Progenitor cell of endocrine pancreas (in vitro differentiated cells): ENCODE measurements at regions not wholly inside any gene's neighbourhood (a gene's known extent, or its start where the extent isn't known, plus 50 kb on each side); places are given as distances from the start of the nearest gene placed in this dataset.

Experiments used
- DNase-seq: peaks from one replicate; pipeline ENCODE4 v3.0.0; 2021; ENCODE audit warnings: low spot score; ENCODE audit not compliant: unreplicated experiment
- H3K27ac Mint-ChIP-seq: 2 replicates; pipeline ENCODE4 v1.8.0; 2021; ENCODE audit warnings: mild to moderate bottlenecking, moderate library complexity, mixed read lengths
- H3K27me3 Mint-ChIP-seq: 2 replicates; pipeline ENCODE4 v1.8.0; 2021; ENCODE audit warnings: mixed read lengths
- H3K36me3 Mint-ChIP-seq: 2 replicates; pipeline ENCODE4 v1.8.0; 2022; ENCODE audit warnings: mixed read lengths; ENCODE audit not compliant: insufficient read depth
- H3K4me1 Mint-ChIP-seq: 2 replicates; pipeline ENCODE4 v1.8.0; 2021; ENCODE audit warnings: low read depth, mixed read lengths
- H3K4me3 Mint-ChIP-seq: 2 replicates; pipeline ENCODE4 v1.8.0; 2021; ENCODE audit warnings: low read depth, mild to moderate bottlenecking, moderate library complexity, mixed read lengths
- H3K9me3 Mint-ChIP-seq: 2 replicates; pipeline ENCODE4 v1.8.0; 2021; ENCODE audit warnings: low read depth, mixed read lengths
- TF ChIP-seq, protein P1 (sequence below): fragments of 200-600 bp; sonication (generic); IDR thresholded peaks from one replicate; pipeline ENCODE4 v1.5.0; 2021; ENCODE audit warnings: antibody characterized with exemption, mild to moderate bottlenecking; ENCODE audit not compliant: unreplicated experiment

DNA sequence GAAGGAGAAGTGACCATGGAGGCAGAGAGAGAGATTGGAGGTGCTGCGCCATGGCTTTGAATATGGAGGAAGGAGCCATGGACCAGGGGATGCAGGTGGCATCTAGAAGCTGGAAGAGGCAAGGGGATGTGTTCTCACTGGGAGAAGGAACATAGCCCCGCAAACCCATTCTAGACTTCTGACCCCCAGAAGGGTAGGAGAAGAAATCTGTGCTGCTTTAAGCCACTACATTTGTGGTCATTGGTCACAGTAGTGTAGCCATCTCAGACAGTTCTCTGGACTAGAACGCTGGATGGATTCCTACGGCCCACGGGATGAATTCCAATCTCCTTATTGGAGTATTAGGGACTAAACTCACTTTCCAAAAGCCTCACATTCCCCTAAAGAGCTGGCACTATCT, 67.8 kb downstream of the PTGR3 start:
- H3K27ac Mint-ChIP-seq = no peak overlapping the region
- no peaks in the 10 kb centered on the region for H3K4me1 Mint-ChIP-seq
- DNase-seq = no peak
- TF ChIP-seq, protein P1, sequence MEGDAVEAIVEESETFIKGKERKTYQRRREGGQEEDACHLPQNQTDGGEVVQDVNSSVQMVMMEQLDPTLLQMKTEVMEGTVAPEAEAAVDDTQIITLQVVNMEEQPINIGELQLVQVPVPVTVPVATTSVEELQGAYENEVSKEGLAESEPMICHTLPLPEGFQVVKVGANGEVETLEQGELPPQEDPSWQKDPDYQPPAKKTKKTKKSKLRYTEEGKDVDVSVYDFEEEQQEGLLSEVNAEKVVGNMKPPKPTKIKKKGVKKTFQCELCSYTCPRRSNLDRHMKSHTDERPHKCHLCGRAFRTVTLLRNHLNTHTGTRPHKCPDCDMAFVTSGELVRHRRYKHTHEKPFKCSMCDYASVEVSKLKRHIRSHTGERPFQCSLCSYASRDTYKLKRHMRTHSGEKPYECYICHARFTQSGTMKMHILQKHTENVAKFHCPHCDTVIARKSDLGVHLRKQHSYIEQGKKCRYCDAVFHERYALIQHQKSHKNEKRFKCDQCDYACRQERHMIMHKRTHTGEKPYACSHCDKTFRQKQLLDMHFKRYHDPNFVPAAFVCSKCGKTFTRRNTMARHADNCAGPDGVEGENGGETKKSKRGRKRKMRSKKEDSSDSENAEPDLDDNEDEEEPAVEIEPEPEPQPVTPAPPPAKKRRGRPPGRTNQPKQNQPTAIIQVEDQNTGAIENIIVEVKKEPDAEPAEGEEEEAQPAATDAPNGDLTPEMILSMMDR = no peak
- no peak overlapping the region for H3K4me3 Mint-ChIP-seq
- peaks cover 18% of the 10 kb centered on the region for H3K27me3 Mint-ChIP-seq
- H3K9me3 Mint-ChIP-seq = peaks cover 14% of the 10 kb centered on the region
- H3K36me3 Mint-ChIP-seq = peaks cover 2% of the 10 kb centered on the region

DNA sequence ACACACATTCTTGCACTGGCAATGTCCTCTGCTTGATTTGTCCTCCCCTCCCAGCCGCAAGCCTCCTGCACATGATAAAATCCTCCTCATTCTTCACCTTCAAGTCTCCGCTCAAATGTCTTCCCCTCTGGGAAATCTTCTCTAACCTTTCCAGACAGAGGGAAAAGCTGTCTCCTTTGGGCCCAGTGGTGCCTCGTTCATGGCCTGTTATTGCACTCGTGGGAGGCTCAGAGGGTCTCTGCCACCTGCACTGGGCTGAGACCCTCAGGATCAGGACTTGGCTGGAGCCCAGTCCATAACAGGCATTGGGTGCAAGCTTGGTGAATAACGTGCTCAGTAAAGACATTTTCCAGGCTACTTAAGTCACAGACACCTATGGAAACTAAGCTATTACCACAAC, 68.6 kb downstream of the PTGR3 start:
- Mint-ChIP-seq H3K9me3 (peaks cover 9% of the 10 kb centered on the region), H3K27ac (no peak overlapping the region), H3K4me1 (no peaks in the 10 kb centered on the region), H3K36me3 (peaks cover 1% of the 10 kb centered on the region), H3K27me3 (peaks cover 18% of the 10 kb centered on the region), H3K4me3 (no peak overlapping the region)
- DNase-seq = no peak
- TF ChIP-seq, protein P1 = no peak

DNA sequence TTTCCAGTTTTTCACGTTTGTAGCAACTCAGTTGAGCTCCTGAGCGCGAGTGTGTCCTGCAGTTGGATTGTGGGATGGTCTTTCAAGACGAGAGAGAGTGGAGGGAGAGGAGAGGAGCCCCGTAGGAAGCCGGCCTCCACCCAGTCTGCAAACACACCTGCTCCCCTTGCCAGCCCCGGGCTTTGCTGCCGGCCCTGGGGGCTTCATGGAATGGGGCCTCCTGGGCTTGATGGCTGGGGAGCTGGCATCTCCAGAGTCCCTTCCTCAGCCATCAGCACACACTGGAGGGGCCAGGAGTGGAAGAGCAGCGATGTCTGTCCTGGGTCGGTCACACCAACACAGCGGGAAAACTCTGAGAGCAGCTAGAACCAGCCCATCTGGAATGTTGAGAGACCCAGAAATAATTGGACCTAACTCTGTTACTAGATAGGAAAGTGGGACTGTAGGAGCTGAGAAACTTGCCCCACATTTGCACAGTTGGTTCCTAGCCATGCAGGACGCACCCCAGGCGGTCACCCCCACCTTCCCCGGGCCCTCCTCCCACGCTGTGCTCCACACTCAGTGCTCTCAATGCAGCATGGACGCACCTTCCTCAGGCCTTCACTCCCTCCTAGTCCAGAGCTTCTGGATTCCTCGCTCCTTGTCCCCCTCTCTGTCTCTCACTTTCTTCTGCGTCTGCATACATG, 69.6 kb downstream of the PTGR3 start:
- Mint-ChIP-seq H3K9me3 (peaks cover 3% of the 10 kb centered on the region), H3K4me3 (no peak overlapping the region), H3K4me1 (no peaks in the 10 kb centered on the region), H3K27me3 (peaks cover 18% of the 10 kb centered on the region), H3K27ac (no peak overlapping the region), H3K36me3 (peaks cover 1% of the 10 kb centered on the region)
- DNase-seq = no peak
- TF ChIP-seq, protein P1 = no peak

DNA sequence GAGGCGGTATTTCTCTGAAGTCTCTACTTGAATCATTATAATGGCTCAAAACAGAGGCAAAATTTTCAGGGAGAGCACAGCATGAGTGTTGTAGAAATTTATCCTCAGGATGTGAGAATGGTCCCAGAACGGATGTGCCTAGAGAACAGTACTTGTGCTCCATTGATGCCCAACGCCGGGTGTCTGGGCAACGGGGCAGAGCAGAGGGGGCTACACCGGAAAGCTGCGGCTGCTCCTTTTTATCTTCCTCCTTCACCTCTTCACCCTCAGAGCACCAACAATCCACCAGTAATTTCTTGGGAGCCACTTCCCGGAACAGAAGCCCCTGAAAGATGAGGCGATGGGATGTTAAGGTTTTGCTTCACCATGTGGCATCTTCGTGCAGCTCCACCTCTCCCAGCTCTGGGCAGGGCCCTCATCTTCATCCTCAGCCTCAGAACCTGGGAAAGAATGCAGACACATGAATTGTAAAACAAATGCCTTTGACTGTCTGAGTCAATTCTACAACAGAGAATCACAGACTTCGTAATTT, 71.5 kb downstream of the PTGR3 start:
- H3K36me3 Mint-ChIP-seq = no peaks in the 10 kb centered on the region
- H3K4me1 Mint-ChIP-seq = no peaks in the 10 kb centered on the region
- peaks cover 24% of the 10 kb centered on the region for H3K27me3 Mint-ChIP-seq
- DNase-seq = no peak
- peaks cover 6% of the 10 kb centered on the region for H3K9me3 Mint-ChIP-seq
- H3K4me3 Mint-ChIP-seq = no peak overlapping the region
- TF ChIP-seq, protein P1 = no peak
- H3K27ac Mint-ChIP-seq = no peak overlapping the region

DNA sequence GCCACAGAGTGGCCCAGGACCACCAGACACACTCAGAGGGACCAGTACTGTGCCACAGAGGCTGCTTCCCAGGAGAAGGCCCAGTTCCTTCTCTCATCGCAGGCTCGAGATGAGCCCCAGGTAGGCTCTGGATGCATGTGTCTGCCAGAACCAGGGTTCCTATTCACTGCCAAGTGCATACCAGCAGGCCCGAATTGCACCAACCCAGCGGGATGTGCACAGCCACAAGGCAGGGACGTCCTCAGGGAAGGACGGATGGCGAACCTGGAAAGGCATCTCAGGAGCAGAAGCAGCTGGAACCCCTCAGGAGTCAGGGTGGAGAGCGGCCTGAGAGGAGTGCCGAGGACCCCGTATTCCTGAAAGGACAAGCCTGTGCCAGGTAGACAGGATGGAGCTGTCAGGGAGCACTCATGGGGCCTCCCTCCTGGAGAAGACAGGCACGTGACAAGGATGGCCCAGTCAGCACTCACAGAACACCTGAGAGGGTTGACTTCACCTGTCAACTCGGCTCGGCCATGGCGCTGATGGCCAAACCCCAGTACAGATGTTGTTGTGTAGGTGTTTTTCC, 73.7 kb downstream of the PTGR3 start:
- no peak overlapping the region for H3K27ac Mint-ChIP-seq
- TF ChIP-seq, protein P1 = no peak
- no peaks in the 10 kb centered on the region for H3K4me1 Mint-ChIP-seq
- no peak overlapping the region for H3K4me3 Mint-ChIP-seq
- peaks cover 22% of the 10 kb centered on the region for H3K27me3 Mint-ChIP-seq
- H3K36me3 Mint-ChIP-seq = no peaks in the 10 kb centered on the region
- DNase-seq = no peak
- H3K9me3 Mint-ChIP-seq = peaks cover 6% of the 10 kb centered on the region
